Adrenal gland (tissue), 5 donors: ENCODE measurements at regions not wholly inside any gene's neighbourhood (a gene's known extent, or its start where the extent isn't known, plus 50 kb on each side); places are given as distances from the start of the nearest gene placed in this dataset.

Experiments used
- POLR2A ChIP-seq, 2 donors: fragments of 450-650 bp; IDR thresholded peaks; one replicate each; pipeline ENCODE4 v1.6.1; 2017; ENCODE audit warnings: antibody characterized with exemption in 2 of 2, mild to moderate bottlenecking in 2 of 2, moderate library complexity in 1 of 2
- TF ChIP-seq, protein P1 (sequence below), 6 experiments: fragments of 450-650 bp in 4 of 6; fragments of 200-600 bp in 2 of 6; sonication (generic) in 1 of 6; IDR thresholded peaks; 1 replicate in 5 of 6; 2 replicates in 1 of 6; pipeline versions ENCODE4 v1.5.1 to v1.8.0; 2016 to 2021; ENCODE audit warnings: antibody characterized with exemption in 6 of 6, mild to moderate bottlenecking in 2 of 6, moderate library complexity in 1 of 6
- donor health status: DM: no; HTN: no; CAD: no.

- TF ChIP-seq, protein P1, sequence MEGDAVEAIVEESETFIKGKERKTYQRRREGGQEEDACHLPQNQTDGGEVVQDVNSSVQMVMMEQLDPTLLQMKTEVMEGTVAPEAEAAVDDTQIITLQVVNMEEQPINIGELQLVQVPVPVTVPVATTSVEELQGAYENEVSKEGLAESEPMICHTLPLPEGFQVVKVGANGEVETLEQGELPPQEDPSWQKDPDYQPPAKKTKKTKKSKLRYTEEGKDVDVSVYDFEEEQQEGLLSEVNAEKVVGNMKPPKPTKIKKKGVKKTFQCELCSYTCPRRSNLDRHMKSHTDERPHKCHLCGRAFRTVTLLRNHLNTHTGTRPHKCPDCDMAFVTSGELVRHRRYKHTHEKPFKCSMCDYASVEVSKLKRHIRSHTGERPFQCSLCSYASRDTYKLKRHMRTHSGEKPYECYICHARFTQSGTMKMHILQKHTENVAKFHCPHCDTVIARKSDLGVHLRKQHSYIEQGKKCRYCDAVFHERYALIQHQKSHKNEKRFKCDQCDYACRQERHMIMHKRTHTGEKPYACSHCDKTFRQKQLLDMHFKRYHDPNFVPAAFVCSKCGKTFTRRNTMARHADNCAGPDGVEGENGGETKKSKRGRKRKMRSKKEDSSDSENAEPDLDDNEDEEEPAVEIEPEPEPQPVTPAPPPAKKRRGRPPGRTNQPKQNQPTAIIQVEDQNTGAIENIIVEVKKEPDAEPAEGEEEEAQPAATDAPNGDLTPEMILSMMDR (IDR thresholded peaks at IDR 0.05), result no peak
- no peak for TF ChIP-seq POLR2A (IDR thresholded peaks at IDR 0.05)
Observed at GRCh38 chr13:61109741-61110140, 305.9 kb downstream of the PCDH20 start.
